ENCODE measurements at regions not wholly inside any gene's neighbourhood (a gene's known extent, or its start where the extent isn't known, plus 50 kb on each side); places are given as distances from the start of the nearest gene placed in this dataset.

DNA sequence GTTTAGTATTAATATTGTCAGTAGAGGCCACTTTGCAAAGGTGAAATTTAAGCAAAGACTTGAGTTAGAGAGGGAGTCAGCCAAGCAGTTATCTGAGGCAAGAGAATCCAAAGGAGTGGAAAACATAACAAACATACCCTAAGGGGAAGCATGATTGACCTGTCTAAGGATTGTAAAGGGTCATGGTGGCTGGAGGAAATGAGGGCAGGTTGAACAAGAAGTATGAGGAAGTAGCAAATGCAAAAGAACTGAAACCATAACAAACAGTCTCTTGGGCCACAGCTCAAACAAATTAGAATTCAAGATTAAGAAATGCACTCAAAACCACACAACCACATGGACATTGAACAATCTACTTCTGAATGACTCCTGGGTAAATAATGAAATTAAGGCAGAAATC is 103.2 kb downstream of the FBXO5 start:
- DNase-seq, result no peak
- H3K27ac Mint-ChIP-seq (ENCODE audit: unreplicated experiment), result no peak overlapping the region
- no peak for TF ChIP-seq CTCF (IDR thresholded peaks at IDR 0.05; ENCODE audit: unreplicated experiment)
- peaks cover 9% of the 10 kb centered on the region for H3K4me1 Mint-ChIP-seq (ENCODE audit: low read depth, unreplicated experiment)
- BruUV-seq (replicated peaks), result no TSS peak
- CTCF ChIA-PET, result no interaction called here
- H3K4me3 Mint-ChIP-seq (ENCODE audit: low read depth, unreplicated experiment), result no peak overlapping the region
- H3K36me3 Mint-ChIP-seq (ENCODE audit: insufficient read depth, unreplicated experiment), result no peaks in the 10 kb centered on the region
- intact Hi-C loops (cut with micrococcal nuclease; ENCODE audit: unreplicated experiment), result no loop called here
- H3K27me3 Mint-ChIP-seq (ENCODE audit: unreplicated experiment), result peaks cover 29% of the 10 kb centered on the region
- peaks cover 7% of the 10 kb centered on the region for H3K9me3 Mint-ChIP-seq (ENCODE audit: low read depth, unreplicated experiment)

DNA sequence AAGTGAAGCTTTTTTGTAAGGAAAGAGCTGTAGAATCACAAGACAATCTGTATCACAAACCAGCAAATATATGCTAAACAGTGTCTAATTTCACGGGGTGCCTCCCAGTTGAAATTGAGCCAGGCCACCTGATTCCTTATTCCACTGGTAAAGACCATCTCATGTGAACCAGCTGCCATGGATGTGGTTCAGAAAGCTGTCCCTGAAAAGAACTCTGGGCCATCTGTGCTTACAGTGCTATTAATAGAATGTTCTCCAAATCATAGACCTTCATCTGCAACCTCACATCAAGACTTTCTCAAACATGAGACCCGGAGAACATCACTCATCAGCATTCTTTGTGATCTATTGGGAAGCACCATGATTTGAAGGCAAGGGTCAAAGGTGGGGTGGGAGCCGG is 89.7 kb downstream of the FBXO5 start:
- Mint-ChIP-seq H3K27ac (ENCODE audit: unreplicated experiment) (no peak overlapping the region), H3K4me3 (ENCODE audit: low read depth, unreplicated experiment) (no peak overlapping the region), H3K4me1 (ENCODE audit: low read depth, unreplicated experiment) (no peaks in the 10 kb centered on the region), H3K36me3 (ENCODE audit: insufficient read depth, unreplicated experiment) (no peaks in the 10 kb centered on the region), H3K9me3 (ENCODE audit: low read depth, unreplicated experiment) (no peaks in the 10 kb centered on the region), H3K27me3 (ENCODE audit: unreplicated experiment) (peaks cover 40% of the 10 kb centered on the region)
- no TSS peak for BruUV-seq (replicated peaks)
- TF ChIP-seq CTCF (IDR thresholded peaks at IDR 0.05; ENCODE audit: unreplicated experiment), result no peak
- CTCF ChIA-PET, result no interaction called here
- intact Hi-C loops (cut with micrococcal nuclease; ENCODE audit: unreplicated experiment), result no loop called here
- no peak for DNase-seq

DNA sequence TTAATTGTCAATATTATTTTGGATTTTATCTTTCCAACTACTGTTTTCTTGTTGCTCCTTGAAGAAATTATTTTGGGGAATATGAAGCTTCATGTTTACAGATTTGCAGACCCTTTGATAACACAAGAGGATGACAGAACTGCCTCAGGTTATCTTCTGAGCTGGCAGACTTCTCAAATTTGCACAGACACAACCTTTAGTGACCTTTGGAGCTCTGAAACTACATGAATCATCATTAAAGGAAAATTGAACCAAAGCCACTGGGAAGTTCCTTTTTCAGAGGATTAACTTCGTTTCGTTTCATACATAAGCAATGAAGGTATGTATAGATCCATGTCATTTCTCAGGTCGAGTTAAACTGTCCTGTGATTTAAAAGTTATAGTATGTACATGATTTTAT is 85.9 kb downstream of the FBXO5 start:
- no peak for TF ChIP-seq CTCF (IDR thresholded peaks at IDR 0.05; ENCODE audit: unreplicated experiment)
- DNase-seq, result no peak
- no peaks in the 10 kb centered on the region for H3K36me3 Mint-ChIP-seq (ENCODE audit: insufficient read depth, unreplicated experiment)
- no peak overlapping the region for H3K4me3 Mint-ChIP-seq (ENCODE audit: low read depth, unreplicated experiment)
- H3K27ac Mint-ChIP-seq (ENCODE audit: unreplicated experiment), result no peak overlapping the region
- H3K9me3 Mint-ChIP-seq (ENCODE audit: low read depth, unreplicated experiment), result no peaks in the 10 kb centered on the region
- intact Hi-C loops (cut with micrococcal nuclease; ENCODE audit: unreplicated experiment), result loop anchor here (5.0 kb wide), 1 partner anchor 150 kb away; no protein-coding TSS in a partner anchor
- CTCF ChIA-PET, result no interaction called here
- H3K27me3 Mint-ChIP-seq (ENCODE audit: unreplicated experiment), result peaks cover 13% of the 10 kb centered on the region
- no TSS peak for BruUV-seq (replicated peaks)
- no peaks in the 10 kb centered on the region for H3K4me1 Mint-ChIP-seq (ENCODE audit: low read depth, unreplicated experiment)

GRCh38 chr6:152897807-152898399 is 84.9 kb downstream of the FBXO5 start:
- Mint-ChIP-seq H3K4me3 (ENCODE audit: low read depth, unreplicated experiment) (no peak overlapping the region), H3K9me3 (ENCODE audit: low read depth, unreplicated experiment) (no peaks in the 10 kb centered on the region), H3K4me1 (ENCODE audit: low read depth, unreplicated experiment) (no peaks in the 10 kb centered on the region), H3K36me3 (ENCODE audit: insufficient read depth, unreplicated experiment) (no peaks in the 10 kb centered on the region), H3K27me3 (ENCODE audit: unreplicated experiment) (peaks cover 13% of the 10 kb centered on the region), H3K27ac (ENCODE audit: unreplicated experiment) (no peak overlapping the region)
- BruUV-seq (replicated peaks), result no TSS peak
- CTCF ChIA-PET, result no interaction called here
- peak; percentile 51 for TF ChIP-seq CTCF (IDR thresholded peaks at IDR 0.05; ENCODE audit: unreplicated experiment)
- intact Hi-C loops (cut with micrococcal nuclease; ENCODE audit: unreplicated experiment), result loop anchor here (5.0 kb wide), 1 partner anchor 151 kb away; no protein-coding TSS in a partner anchor
- DNase-seq, result peak; percentile 75

Measured in Calu3 (cell line).